ENCODE measurements at regions not wholly inside any gene's neighbourhood (a gene's known extent, or its start where the extent isn't known, plus 50 kb on each side); places are given as distances from the start of the nearest gene placed in this dataset.

GRCh38 chr9:105881021-105881420 lies 186.7 kb downstream of the TMEM38B start:
- no peak for TF ChIP-seq POLR2A (IDR thresholded peaks at IDR 0.05; ENCODE audit: low read depth, low read length)
- FAIRE-seq (no peak), DNase-seq (ENCODE audit: insufficient read length, low spot score) (no peak)

GRCh38 chr9:105881654-105882349 lies 187.5 kb downstream of the TMEM38B start:
- FAIRE-seq (peak; percentile 77), DNase-seq (ENCODE audit: insufficient read length, low spot score) (peak; percentile 50)
- no peak for TF ChIP-seq POLR2A (IDR thresholded peaks at IDR 0.05; ENCODE audit: low read depth, low read length)

- no peak for TF ChIP-seq POLR2A (IDR thresholded peaks at IDR 0.05; ENCODE audit: low read depth, low read length)
- FAIRE-seq: no peak
- DNase-seq (ENCODE audit: insufficient read length, low spot score): no peak
Observed at GRCh38 chr9:105883847-105884246, 189.5 kb downstream of the TMEM38B start.

GRCh38 chr9:105884416-105884815 lies 190.1 kb downstream of the TMEM38B start:
- TF ChIP-seq POLR2A (IDR thresholded peaks at IDR 0.05; ENCODE audit: low read depth, low read length): no peak
- DNase-seq (ENCODE audit: insufficient read length, low spot score): no peak
- FAIRE-seq: no peak

GRCh38 chr9:105886136-105886535 lies 191.8 kb downstream of the TMEM38B start:
- FAIRE-seq (no peak), DNase-seq (ENCODE audit: insufficient read length, low spot score) (no peak)
- no peak for TF ChIP-seq POLR2A (IDR thresholded peaks at IDR 0.05; ENCODE audit: low read depth, low read length)

- DNase-seq (ENCODE audit: insufficient read length, low spot score): no peak
- no peak for TF ChIP-seq POLR2A (IDR thresholded peaks at IDR 0.05; ENCODE audit: low read depth, low read length)
- FAIRE-seq: no peak
Observed at GRCh38 chr9:105887679-105888078, 193.3 kb downstream of the TMEM38B start.

GRCh38 chr9:105890046-105890822 lies 195.9 kb downstream of the TMEM38B start:
- TF ChIP-seq POLR2A (IDR thresholded peaks at IDR 0.05; ENCODE audit: low read depth, low read length): no peak
- no peak for DNase-seq (ENCODE audit: insufficient read length, low spot score)
- no peak for FAIRE-seq

- FAIRE-seq (no peak), DNase-seq (ENCODE audit: insufficient read length, low spot score) (no peak)
Observed at GRCh38 chr9:105900123-105900522, 205.8 kb downstream of the TMEM38B start.

GRCh38 chr9:105901514-105902109 lies 207.3 kb downstream of the TMEM38B start:
- FAIRE-seq: no peak
- no peak for TF ChIP-seq POLR2A (IDR thresholded peaks at IDR 0.05; ENCODE audit: low read depth, low read length)
- peak; percentile 60 for DNase-seq (ENCODE audit: insufficient read length, low spot score)

More at GRCh38 chr9:105900123-105900522, 205.8 kb downstream of the TMEM38B start:
- TF ChIP-seq POLR2A (IDR thresholded peaks at IDR 0.05; ENCODE audit: low read depth, low read length): no peak

- no peak for TF ChIP-seq POLR2A (IDR thresholded peaks at IDR 0.05; ENCODE audit: low read depth, low read length)
- FAIRE-seq (peak; percentile 65), DNase-seq (ENCODE audit: insufficient read length, low spot score) (peak; percentile 30)
Observed at GRCh38 chr9:105908069-105908468, 213.7 kb downstream of the TMEM38B start.

- peak; percentile 89 for FAIRE-seq
- DNase-seq (ENCODE audit: insufficient read length, low spot score): peak; percentile 33
Observed at GRCh38 chr9:105911104-105911911, 217.0 kb downstream of the TMEM38B start.

GRCh38 chr9:105912157-105912862 lies 218.0 kb downstream of the TMEM38B start:
- FAIRE-seq (no peak), DNase-seq (ENCODE audit: insufficient read length, low spot score) (no peak)
- TF ChIP-seq POLR2A (IDR thresholded peaks at IDR 0.05; ENCODE audit: low read depth, low read length): no peak

More at GRCh38 chr9:105911104-105911911, 217.0 kb downstream of the TMEM38B start:
- no peak for TF ChIP-seq POLR2A (IDR thresholded peaks at IDR 0.05; ENCODE audit: low read depth, low read length)

All from H54 (cell line).